Vagina (tissue), 2 donors: ENCODE measurements at regions not wholly inside any gene's neighbourhood (a gene's known extent, or its start where the extent isn't known, plus 50 kb on each side); places are given as distances from the start of the nearest gene placed in this dataset.

ENCODE experiments used
- POLR2A ChIP-seq, 2 donors: fragments of 450-650 bp; IDR thresholded peaks; one replicate each; pipeline ENCODE4 v1.6.1; 2017; ENCODE audit warnings: antibody characterized with exemption in 2 of 2, mild to moderate bottlenecking in 2 of 2, moderate library complexity in 2 of 2
- TF ChIP-seq, protein P1 (sequence below), 3 experiments: fragments of 450-650 bp in 2 of 3; fragments of 200-600 bp in 1 of 3; sonication (generic) in 1 of 3; IDR thresholded peaks; one replicate each; pipeline ENCODE4 v1.5.1; 2017 to 2019; ENCODE audit warnings: antibody characterized with exemption in 3 of 3, mild to moderate bottlenecking in 2 of 3, moderate library complexity in 2 of 3

- TF ChIP-seq, protein P1, sequence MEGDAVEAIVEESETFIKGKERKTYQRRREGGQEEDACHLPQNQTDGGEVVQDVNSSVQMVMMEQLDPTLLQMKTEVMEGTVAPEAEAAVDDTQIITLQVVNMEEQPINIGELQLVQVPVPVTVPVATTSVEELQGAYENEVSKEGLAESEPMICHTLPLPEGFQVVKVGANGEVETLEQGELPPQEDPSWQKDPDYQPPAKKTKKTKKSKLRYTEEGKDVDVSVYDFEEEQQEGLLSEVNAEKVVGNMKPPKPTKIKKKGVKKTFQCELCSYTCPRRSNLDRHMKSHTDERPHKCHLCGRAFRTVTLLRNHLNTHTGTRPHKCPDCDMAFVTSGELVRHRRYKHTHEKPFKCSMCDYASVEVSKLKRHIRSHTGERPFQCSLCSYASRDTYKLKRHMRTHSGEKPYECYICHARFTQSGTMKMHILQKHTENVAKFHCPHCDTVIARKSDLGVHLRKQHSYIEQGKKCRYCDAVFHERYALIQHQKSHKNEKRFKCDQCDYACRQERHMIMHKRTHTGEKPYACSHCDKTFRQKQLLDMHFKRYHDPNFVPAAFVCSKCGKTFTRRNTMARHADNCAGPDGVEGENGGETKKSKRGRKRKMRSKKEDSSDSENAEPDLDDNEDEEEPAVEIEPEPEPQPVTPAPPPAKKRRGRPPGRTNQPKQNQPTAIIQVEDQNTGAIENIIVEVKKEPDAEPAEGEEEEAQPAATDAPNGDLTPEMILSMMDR (IDR thresholded peaks at IDR 0.05): no peak
- no peak for TF ChIP-seq POLR2A (IDR thresholded peaks at IDR 0.05)
Measured at GRCh38 chr4:159979953-159980352, 877.1 kb downstream of the RAPGEF2 start.
